Activated naive CD8-positive, alpha-beta T cell treated with anti-CD3 and anti-CD28 coated beads, Interleukin-2, amount 10 ng/mL, durations not matched to agents 7 days and 5 days (primary cell): ENCODE measurements at regions not wholly inside any gene's neighbourhood (a gene's known extent, or its start where the extent isn't known, plus 50 kb on each side); places are given as distances from the start of the nearest gene placed in this dataset.
"Not testable (repeated sequence)": the region's sequence is repeated elsewhere in the genome, so short reads cannot be mapped to it uniquely, and the experiment has no call there.

Source experiments
- ATAC-seq: fragments of 150-1000 bp; cut with Tn5 transposase; one replicate; pipeline ENCODE4 v1.10.0; 2021; ENCODE audit warnings: low read depth, moderate library complexity
- POLR2A ChIA-PET: fragments of 350-600 bp; sonication (Branson Sonifier 250); formaldehyde crosslinking; loops from one replicate; lab custom pipeline; 2021; ENCODE audit warnings: antibody characterized with exemption; lab: Charles Lee
- DNase-seq: peaks from one replicate; pipeline ENCODE4 v3.0.0; 2021
- H3K27ac Mint-ChIP-seq: one replicate; pipeline ENCODE4 v1.8.0; 2022; ENCODE audit warnings: mild to moderate bottlenecking, mixed read lengths
- H3K27me3 Mint-ChIP-seq: one replicate; pipeline ENCODE4 v1.8.0; 2022; ENCODE audit warnings: mild to moderate bottlenecking, moderate library complexity, mixed read lengths
- H3K36me3 Mint-ChIP-seq: one replicate; pipeline ENCODE4 v1.8.0; 2021; ENCODE audit warnings: mild to moderate bottlenecking, mixed read lengths
- H3K4me1 Mint-ChIP-seq: one replicate; pipeline ENCODE4 v1.8.0; 2021; ENCODE audit warnings: mixed read lengths
- H3K4me3 Mint-ChIP-seq: one replicate; pipeline ENCODE4 v1.8.0; 2022; ENCODE audit warnings: mild to moderate bottlenecking, moderate library complexity, mixed read lengths
- H3K9me3 Mint-ChIP-seq: one replicate; pipeline ENCODE4 v1.8.0; 2021; ENCODE audit warnings: mixed read lengths

DNA sequence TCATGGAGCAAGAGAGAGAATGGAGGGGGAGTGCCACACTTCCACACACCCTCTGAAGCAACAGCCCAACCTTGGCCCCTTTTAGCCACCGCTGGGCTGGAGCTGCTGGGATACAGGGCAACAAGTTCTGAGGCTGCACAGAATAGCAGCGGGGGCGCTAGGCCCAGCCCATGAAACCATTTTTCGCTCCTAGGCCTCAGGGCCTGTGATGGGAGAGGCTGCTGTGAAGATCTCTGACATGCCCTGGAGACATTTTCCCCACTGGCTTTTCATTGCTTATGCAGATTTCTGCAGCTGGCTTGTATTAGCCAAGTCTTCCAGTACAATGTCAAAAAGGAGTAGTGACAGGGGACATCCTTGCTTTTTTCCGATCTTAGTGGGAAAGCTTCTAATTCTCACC, 202.3 kb upstream of the B3GALT2 start:
- ATAC-seq (no peak), DNase-seq (no peak)
- H3K36me3 Mint-ChIP-seq, result peaks cover 2% of the 10 kb centered on the region
- H3K4me3 Mint-ChIP-seq, result no peak overlapping the region
- peaks cover 5% of the 10 kb centered on the region for H3K9me3 Mint-ChIP-seq
- POLR2A ChIA-PET, result no interaction called here
- no peak overlapping the region for H3K27ac Mint-ChIP-seq
- H3K4me1 Mint-ChIP-seq, result no peaks in the 10 kb centered on the region
- no peaks in the 10 kb centered on the region for H3K27me3 Mint-ChIP-seq

GRCh38 chr1:193388165-193388564, 201.8 kb upstream of the B3GALT2 start:
- Mint-ChIP-seq H3K4me1 (no peaks in the 10 kb centered on the region), H3K36me3 (peaks cover 2% of the 10 kb centered on the region), H3K27ac (no peak overlapping the region), H3K9me3 (peaks cover 5% of the 10 kb centered on the region), H3K27me3 (no peaks in the 10 kb centered on the region), H3K4me3 (no peak overlapping the region)
- ATAC-seq (no peak), DNase-seq (no peak)
- POLR2A ChIA-PET, result no interaction called here

- peaks cover 2% of the 10 kb centered on the region for H3K36me3 Mint-ChIP-seq
- H3K4me3 Mint-ChIP-seq, result no peak overlapping the region
- no peak for ATAC-seq
- peaks cover 5% of the 10 kb centered on the region for H3K9me3 Mint-ChIP-seq
- H3K4me1 Mint-ChIP-seq, result no peaks in the 10 kb centered on the region
- POLR2A ChIA-PET, result no interaction called here
- no peak overlapping the region for H3K27ac Mint-ChIP-seq
- no peaks in the 10 kb centered on the region for H3K27me3 Mint-ChIP-seq
- DNase-seq, result no peak
These were observed 201.0 kb upstream of the B3GALT2 start for GRCh38 chr1:193387406-193387805.

GRCh38 chr1:193378451-193378850, 192.0 kb upstream of the B3GALT2 start:
- H3K4me3 Mint-ChIP-seq, H3K4me1 Mint-ChIP-seq, POLR2A ChIA-PET, H3K27me3 Mint-ChIP-seq, H3K9me3 Mint-ChIP-seq, ATAC-seq, DNase-seq, H3K36me3 Mint-ChIP-seq, H3K27ac Mint-ChIP-seq: not testable (repeated sequence)

DNA sequence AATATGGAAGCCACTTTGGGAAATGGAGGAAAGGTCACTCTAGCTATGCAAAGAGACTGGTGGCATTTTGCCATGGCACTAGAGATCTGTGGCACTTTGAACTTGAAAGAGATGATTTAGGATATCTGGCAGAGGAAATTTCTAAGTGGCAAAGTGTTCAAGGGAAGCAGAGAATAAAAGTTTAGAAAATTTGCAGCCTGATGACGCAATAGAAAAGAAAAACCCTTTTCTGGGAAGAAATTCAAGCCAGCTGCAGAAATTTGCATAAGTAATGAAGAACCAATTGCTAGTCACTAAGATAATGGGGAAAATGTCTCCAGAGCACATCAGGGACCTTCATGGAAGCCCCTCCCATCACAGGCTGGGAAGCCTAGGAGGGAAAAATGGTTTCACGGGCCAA, 191.1 kb upstream of the B3GALT2 start:
- Mint-ChIP-seq H3K4me3 (no peak overlapping the region), H3K4me1 (no peaks in the 10 kb centered on the region), H3K27ac (no peak overlapping the region), H3K9me3 (peaks cover 9% of the 10 kb centered on the region), H3K27me3 (no peaks in the 10 kb centered on the region), H3K36me3 (peaks cover 2% of the 10 kb centered on the region)
- DNase-seq (no peak), ATAC-seq (no peak)
- POLR2A ChIA-PET, result no interaction called here

GRCh38 chr1:193372553-193372952, 186.1 kb upstream of the B3GALT2 start:
- ATAC-seq (no peak), DNase-seq (no peak)
- Mint-ChIP-seq H3K4me3 (no peak overlapping the region), H3K4me1 (peaks cover 10% of the 10 kb centered on the region), H3K27ac (no peak overlapping the region), H3K27me3 (no peaks in the 10 kb centered on the region), H3K9me3 (no peaks in the 10 kb centered on the region), H3K36me3 (peaks cover 2% of the 10 kb centered on the region)
- POLR2A ChIA-PET, result interaction anchor here (0.6 kb wide), 1 partner anchor 62 kb away, joined by 3 read pairs; no protein-coding TSS in a partner anchor

DNA sequence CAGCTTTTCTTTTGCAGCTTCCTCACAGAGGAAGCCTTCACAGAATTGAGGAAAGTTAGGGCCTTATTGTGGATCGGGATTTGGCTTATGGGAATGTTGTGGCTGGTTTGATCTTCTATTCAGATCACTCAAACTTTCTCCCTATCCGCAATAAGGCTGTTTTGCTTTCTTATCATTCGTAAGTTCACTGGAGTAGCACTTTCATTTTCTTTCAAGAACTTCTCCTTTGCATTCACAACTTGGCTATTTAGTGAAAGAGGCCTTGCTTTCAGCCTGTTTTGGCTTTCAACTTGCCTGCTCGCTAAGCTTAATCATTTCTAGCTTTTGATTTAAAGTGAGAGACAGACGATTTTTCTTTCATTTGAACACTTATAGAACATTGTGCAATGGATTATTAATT, 181.9 kb upstream of the B3GALT2 start:
- Mint-ChIP-seq H3K36me3 (peaks cover 3% of the 10 kb centered on the region), H3K4me1 (peaks cover 10% of the 10 kb centered on the region), H3K27me3 (no peaks in the 10 kb centered on the region), H3K4me3 (peak overlapping the region; percentile 70), H3K9me3 (no peaks in the 10 kb centered on the region), H3K27ac (peak overlapping the region; percentile 77)
- POLR2A ChIA-PET, result no interaction called here
- no peak for ATAC-seq
- DNase-seq, result no peak

- Mint-ChIP-seq H3K9me3 (no peaks in the 10 kb centered on the region), H3K4me1 (peaks cover 10% of the 10 kb centered on the region), H3K4me3 (peak overlapping the region; percentile 70), H3K27ac (no peak overlapping the region), H3K36me3 (peaks cover 3% of the 10 kb centered on the region), H3K27me3 (no peaks in the 10 kb centered on the region)
- no peak for DNase-seq
- no peak for ATAC-seq
- POLR2A ChIA-PET, result no interaction called here
These were observed 181.4 kb upstream of the B3GALT2 start for GRCh38 chr1:193367863-193368262.

GRCh38 chr1:193366764-193367507, 180.5 kb upstream of the B3GALT2 start:
- DNase-seq, result no peak
- no peak for ATAC-seq
- Mint-ChIP-seq H3K4me3 (no peak overlapping the region), H3K4me1 (peaks cover 10% of the 10 kb centered on the region), H3K27ac (no peak overlapping the region), H3K36me3 (peaks cover 3% of the 10 kb centered on the region), H3K9me3 (no peaks in the 10 kb centered on the region), H3K27me3 (no peaks in the 10 kb centered on the region)
- POLR2A ChIA-PET, result no interaction called here

DNA sequence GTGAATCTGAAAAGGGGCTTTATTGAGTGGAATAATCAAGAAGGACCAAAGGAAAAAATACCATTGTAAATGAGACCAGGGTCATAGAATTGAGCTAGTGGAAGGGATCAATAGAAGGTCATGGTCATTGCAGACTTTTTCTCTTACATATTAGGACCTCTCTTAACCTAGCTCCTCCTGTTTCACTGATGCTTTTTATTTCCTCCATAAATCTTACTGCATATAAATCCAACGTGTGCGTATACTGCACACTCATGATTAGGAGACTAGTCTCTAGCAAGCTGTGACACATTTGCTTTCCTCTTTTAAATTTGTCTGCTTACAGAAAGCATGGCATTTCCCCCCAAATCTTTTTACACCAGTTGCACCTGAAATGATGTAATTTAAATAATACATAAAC, 179.6 kb upstream of the B3GALT2 start:
- Mint-ChIP-seq H3K27ac (no peak overlapping the region), H3K36me3 (peaks cover 3% of the 10 kb centered on the region), H3K27me3 (no peaks in the 10 kb centered on the region), H3K4me1 (peaks cover 10% of the 10 kb centered on the region), H3K4me3 (no peak overlapping the region), H3K9me3 (no peaks in the 10 kb centered on the region)
- POLR2A ChIA-PET, result no interaction called here
- ATAC-seq, result no peak
- DNase-seq, result no peak

DNA sequence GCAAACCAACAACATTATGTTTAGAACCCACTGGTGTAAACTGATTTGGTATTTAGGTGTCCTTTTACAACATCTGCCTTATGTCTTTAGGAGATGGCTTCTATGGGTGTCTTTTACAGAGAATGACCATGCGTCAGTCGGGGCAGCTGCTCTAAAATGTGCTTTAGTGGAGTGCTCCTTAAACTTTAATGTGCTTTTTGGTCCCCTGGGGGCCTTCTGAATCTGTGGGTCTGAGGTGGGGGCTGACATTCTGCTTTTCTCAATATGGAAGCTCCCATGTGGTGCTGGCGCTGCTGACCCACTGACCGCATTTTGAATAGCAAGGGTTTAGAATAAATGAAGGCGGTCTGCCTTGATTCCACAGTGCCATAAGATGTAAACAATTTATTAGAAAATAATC, 173.2 kb upstream of the B3GALT2 start:
- DNase-seq (no peak), ATAC-seq (no peak)
- Mint-ChIP-seq H3K27me3 (no peaks in the 10 kb centered on the region), H3K4me3 (no peak overlapping the region), H3K36me3 (no peaks in the 10 kb centered on the region), H3K4me1 (no peaks in the 10 kb centered on the region), H3K27ac (no peak overlapping the region), H3K9me3 (no peaks in the 10 kb centered on the region)
- POLR2A ChIA-PET, result no interaction called here

DNA sequence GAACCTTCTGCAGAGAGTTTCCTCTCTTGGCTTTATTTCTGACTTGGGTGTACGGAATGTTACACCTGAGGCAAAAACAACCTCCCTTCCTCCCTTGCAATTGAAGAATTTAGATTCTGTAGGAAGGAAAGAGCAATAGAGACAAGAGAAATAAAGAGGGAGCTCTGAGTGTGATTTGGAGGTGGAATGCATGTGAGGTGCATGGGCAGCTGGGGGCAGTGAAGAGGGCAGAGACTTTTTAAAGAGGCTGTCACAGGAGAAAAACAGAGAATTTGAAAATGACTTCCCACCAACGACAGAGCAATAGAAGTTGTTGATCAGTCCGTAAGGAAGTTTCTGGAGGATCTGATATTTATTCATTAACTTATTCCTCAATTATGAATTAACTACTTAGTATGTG, 172.0 kb upstream of the B3GALT2 start:
- POLR2A ChIA-PET, result no interaction called here
- Mint-ChIP-seq H3K36me3 (no peaks in the 10 kb centered on the region), H3K27me3 (no peaks in the 10 kb centered on the region), H3K4me3 (no peak overlapping the region), H3K27ac (no peak overlapping the region), H3K4me1 (no peaks in the 10 kb centered on the region), H3K9me3 (no peaks in the 10 kb centered on the region)
- ATAC-seq (no peak), DNase-seq (no peak)

DNA sequence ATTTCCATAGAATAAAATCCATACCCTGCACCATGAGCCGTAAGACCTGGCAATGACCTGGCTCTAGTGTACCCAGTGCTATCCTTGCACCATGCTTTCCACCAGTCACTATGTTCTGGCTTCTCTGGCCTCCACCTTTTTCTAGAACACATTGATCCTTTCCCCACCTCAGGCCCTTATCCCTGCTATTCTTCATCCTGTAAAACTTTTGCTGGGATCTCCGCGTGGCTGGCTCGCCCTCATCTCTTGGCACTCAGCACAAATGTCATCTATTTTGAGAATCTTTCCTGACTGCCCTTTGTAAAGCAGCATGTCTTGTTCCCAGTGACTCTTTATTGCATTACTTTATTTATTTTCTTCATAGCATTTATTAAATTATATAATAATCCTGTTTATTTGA, 169.8 kb upstream of the B3GALT2 start:
- H3K27ac Mint-ChIP-seq, result no peak overlapping the region
- DNase-seq (no peak), ATAC-seq (no peak)
- POLR2A ChIA-PET, result no interaction called here
- H3K27me3 Mint-ChIP-seq, result no peaks in the 10 kb centered on the region
- H3K36me3 Mint-ChIP-seq, result no peaks in the 10 kb centered on the region
- H3K4me1 Mint-ChIP-seq, result no peaks in the 10 kb centered on the region
- no peaks in the 10 kb centered on the region for H3K9me3 Mint-ChIP-seq
- no peak overlapping the region for H3K4me3 Mint-ChIP-seq

DNA sequence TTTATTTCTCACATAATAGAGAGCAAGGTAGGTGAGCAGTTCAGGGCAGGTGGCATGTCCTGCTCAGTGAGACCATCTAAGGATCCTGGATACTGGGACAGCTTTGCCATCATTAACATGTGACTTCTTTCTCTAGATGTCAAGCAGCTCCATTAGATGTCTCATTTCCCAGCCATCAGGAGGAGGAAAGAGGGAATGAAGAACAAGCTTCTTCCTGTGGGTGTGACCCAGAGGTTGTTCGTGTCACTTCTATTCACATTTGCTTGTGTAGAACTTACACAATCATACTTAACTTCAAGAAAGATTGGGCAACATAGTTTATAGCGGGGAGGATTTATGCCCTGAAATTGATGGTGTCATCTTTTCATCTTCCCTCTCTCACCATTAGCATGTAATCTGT, 169.2 kb upstream of the B3GALT2 start:
- no peak overlapping the region for H3K27ac Mint-ChIP-seq
- no peak overlapping the region for H3K4me3 Mint-ChIP-seq

More for the DNA sequence above, 169.2 kb upstream of the B3GALT2 start:
- H3K9me3 Mint-ChIP-seq, result no peaks in the 10 kb centered on the region
- H3K27me3 Mint-ChIP-seq, result no peaks in the 10 kb centered on the region
- no peaks in the 10 kb centered on the region for H3K4me1 Mint-ChIP-seq
- DNase-seq (no peak), ATAC-seq (no peak)
- H3K36me3 Mint-ChIP-seq, result no peaks in the 10 kb centered on the region
- POLR2A ChIA-PET, result no interaction called here
